Fibroblast of villous mesenchyme (primary cell): ENCODE measurements at regions not wholly inside any gene's neighbourhood (a gene's known extent, or its start where the extent isn't known, plus 50 kb on each side); places are given as distances from the start of the nearest gene placed in this dataset.

Experiments
- DNase-seq: peaks from one replicate; pipeline ENCODE4 v3.0.0-alpha.2; 2010; ENCODE audit warnings: low read depth
- H3K4me3 ChIP-seq: 2 replicates; pipeline ENCODE4 v1.5.1; 2011; ENCODE audit warnings: low read depth, mild to moderate bottlenecking, low read length
- CTCF ChIP-seq: IDR thresholded peaks from 2 replicates; pipeline ENCODE4 v1.5.1; 2012; ENCODE audit warnings: low read depth, mild to moderate bottlenecking, low read length; ENCODE audit not compliant: insufficient read depth

GRCh38 chr20:40467703-40468411 lies 221.2 kb downstream of the MAFB start:
- H3K4me3 ChIP-seq = no peak overlapping the region
- TF ChIP-seq CTCF = no peak
- DNase-seq = no peak

GRCh38 chr20:40467067-40467466 lies 222.0 kb downstream of the MAFB start:
- no peak for TF ChIP-seq CTCF
- H3K4me3 ChIP-seq = no peak overlapping the region
- no peak for DNase-seq

GRCh38 chr20:40464731-40465208 lies 224.3 kb downstream of the MAFB start:
- H3K4me3 ChIP-seq = no peak overlapping the region
- TF ChIP-seq CTCF = no peak
- DNase-seq = no peak

- TF ChIP-seq CTCF = no peak
- H3K4me3 ChIP-seq = no peak overlapping the region
- no peak for DNase-seq
Observed at GRCh38 chr20:40463171-40463570, 225.9 kb downstream of the MAFB start.

GRCh38 chr20:40462566-40462965 lies 226.5 kb downstream of the MAFB start:
- no peak for TF ChIP-seq CTCF
- no peak overlapping the region for H3K4me3 ChIP-seq
- DNase-seq = peak; percentile 33

GRCh38 chr20:40459299-40459698 lies 229.7 kb downstream of the MAFB start:
- no peak for DNase-seq
- TF ChIP-seq CTCF = no peak
- no peak overlapping the region for H3K4me3 ChIP-seq

GRCh38 chr20:40457404-40457803 lies 231.6 kb downstream of the MAFB start:
- H3K4me3 ChIP-seq = no peak overlapping the region
- no peak for DNase-seq
- TF ChIP-seq CTCF = no peak
